Activated naive CD8-positive, alpha-beta T cell treated with anti-CD3 and anti-CD28 coated beads, Interleukin-2, amount 10 ng/mL, durations not matched to agents 7 days and 5 days (primary cell): ENCODE measurements at regions not wholly inside any gene's neighbourhood (a gene's known extent, or its start where the extent isn't known, plus 50 kb on each side); places are given as distances from the start of the nearest gene placed in this dataset.

Experiments
- ATAC-seq: fragments of 150-1000 bp; cut with Tn5 transposase; one replicate; pipeline ENCODE4 v1.10.0; 2021; ENCODE audit warnings: low read depth, moderate library complexity
- POLR2A ChIA-PET: fragments of 350-600 bp; sonication (Branson Sonifier 250); formaldehyde crosslinking; loops from one replicate; lab custom pipeline; 2021; ENCODE audit warnings: antibody characterized with exemption; lab: Charles Lee
- DNase-seq: peaks from one replicate; pipeline ENCODE4 v3.0.0; 2021
- H3K27ac Mint-ChIP-seq: one replicate; pipeline ENCODE4 v1.8.0; 2022; ENCODE audit warnings: mild to moderate bottlenecking, mixed read lengths
- H3K27me3 Mint-ChIP-seq: one replicate; pipeline ENCODE4 v1.8.0; 2022; ENCODE audit warnings: mild to moderate bottlenecking, moderate library complexity, mixed read lengths
- H3K36me3 Mint-ChIP-seq: one replicate; pipeline ENCODE4 v1.8.0; 2021; ENCODE audit warnings: mild to moderate bottlenecking, mixed read lengths
- H3K4me1 Mint-ChIP-seq: one replicate; pipeline ENCODE4 v1.8.0; 2021; ENCODE audit warnings: mixed read lengths
- H3K4me3 Mint-ChIP-seq: one replicate; pipeline ENCODE4 v1.8.0; 2022; ENCODE audit warnings: mild to moderate bottlenecking, moderate library complexity, mixed read lengths
- H3K9me3 Mint-ChIP-seq: one replicate; pipeline ENCODE4 v1.8.0; 2021; ENCODE audit warnings: mixed read lengths

DNA sequence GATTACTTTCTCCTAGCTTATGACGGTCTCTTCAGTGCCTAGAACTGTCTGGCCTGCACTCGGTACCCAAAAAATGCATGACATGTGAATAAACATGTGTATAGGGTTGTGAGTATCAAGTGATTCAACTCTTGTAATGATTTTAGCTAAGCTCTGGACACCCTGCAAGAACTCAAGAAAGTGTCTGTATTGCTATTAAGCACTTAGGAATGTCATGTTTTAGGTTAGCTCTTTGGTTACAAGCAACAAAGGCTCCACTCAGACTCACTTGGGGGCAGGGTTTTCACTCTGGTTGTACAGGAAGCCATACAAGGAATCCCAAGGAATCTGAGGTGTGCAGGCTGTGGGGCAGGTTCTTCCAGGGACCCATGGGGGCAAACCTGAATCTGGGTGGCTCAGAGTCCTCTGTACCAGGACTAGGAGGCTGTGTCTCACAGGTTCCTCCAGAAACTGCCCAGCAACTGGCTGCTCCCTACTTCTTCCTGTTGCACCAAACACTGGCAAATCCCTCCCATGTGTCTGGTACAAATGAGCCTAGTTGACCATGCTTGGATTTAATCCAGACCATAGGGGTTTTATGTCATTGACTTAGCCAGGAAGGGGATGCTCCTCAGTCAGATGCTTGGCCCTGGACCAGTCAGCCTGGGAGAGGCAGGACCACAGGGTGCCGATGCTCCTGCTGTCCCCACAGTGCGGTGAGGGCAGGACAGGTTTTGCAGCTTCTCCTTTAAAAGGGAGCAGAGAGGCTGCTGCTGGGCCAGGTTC, 77.9 kb upstream of the CDH4 start:
- no peak overlapping the region for H3K4me3 Mint-ChIP-seq
- H3K4me1 Mint-ChIP-seq: no peaks in the 10 kb centered on the region
- ATAC-seq: no peak
- H3K9me3 Mint-ChIP-seq: no peaks in the 10 kb centered on the region
- H3K36me3 Mint-ChIP-seq: no peaks in the 10 kb centered on the region
- no peak overlapping the region for H3K27ac Mint-ChIP-seq
- H3K27me3 Mint-ChIP-seq: no peaks in the 10 kb centered on the region
- POLR2A ChIA-PET: no interaction called here
- no peak for DNase-seq

DNA sequence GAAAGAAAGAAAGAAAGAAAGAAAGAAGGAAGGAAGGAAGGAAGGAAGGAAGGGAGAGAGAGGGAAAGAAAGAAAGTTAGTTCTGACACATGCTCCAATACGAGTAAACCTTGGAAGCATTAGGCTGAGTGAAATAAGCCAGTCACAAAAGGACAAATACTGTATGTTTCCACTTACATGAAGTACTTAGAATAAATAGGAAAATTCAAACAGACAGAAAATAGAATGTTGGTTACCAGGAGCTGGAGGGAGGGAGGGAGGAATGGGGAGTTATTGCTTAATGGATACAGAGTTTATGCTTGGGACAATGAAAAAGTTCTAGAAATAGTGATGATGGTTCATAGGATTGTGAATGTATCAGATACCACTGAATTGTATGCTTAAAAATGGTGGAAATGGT, 75.2 kb upstream of the CDH4 start:
- no peaks in the 10 kb centered on the region for H3K36me3 Mint-ChIP-seq
- DNase-seq: no peak
- H3K4me3 Mint-ChIP-seq: no peak overlapping the region
- no peak overlapping the region for H3K27ac Mint-ChIP-seq
- peaks cover 2% of the 10 kb centered on the region for H3K27me3 Mint-ChIP-seq
- no peaks in the 10 kb centered on the region for H3K4me1 Mint-ChIP-seq
- no peaks in the 10 kb centered on the region for H3K9me3 Mint-ChIP-seq
- POLR2A ChIA-PET: no interaction called here
- ATAC-seq: no peak

DNA sequence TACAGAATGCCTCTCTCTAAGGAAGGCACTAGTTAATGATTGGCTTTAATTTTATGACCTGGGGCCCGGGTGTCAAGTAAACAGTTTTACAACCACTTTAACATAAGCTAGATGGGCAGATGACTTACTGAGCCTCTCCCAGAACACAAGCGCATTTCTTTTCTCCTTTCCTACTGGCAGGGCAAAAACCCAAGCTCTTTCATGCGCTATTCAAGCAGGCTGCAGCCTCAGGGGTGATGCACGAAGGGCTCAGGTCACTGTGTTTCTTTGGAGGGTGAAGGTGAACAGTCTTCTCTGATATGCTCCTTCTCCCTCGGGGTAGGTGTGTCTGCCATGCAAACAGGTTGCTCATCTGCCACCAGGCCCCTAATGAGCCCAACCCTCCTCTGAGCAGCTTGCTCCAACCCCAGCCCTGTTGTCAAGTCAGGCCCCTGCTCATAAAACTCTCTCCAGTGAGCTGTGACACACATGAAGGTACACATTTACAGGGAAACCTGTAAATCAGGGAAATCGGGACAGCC, 73.5 kb upstream of the CDH4 start:
- Mint-ChIP-seq H3K27me3 (peaks cover 2% of the 10 kb centered on the region), H3K36me3 (no peaks in the 10 kb centered on the region)

DNA sequence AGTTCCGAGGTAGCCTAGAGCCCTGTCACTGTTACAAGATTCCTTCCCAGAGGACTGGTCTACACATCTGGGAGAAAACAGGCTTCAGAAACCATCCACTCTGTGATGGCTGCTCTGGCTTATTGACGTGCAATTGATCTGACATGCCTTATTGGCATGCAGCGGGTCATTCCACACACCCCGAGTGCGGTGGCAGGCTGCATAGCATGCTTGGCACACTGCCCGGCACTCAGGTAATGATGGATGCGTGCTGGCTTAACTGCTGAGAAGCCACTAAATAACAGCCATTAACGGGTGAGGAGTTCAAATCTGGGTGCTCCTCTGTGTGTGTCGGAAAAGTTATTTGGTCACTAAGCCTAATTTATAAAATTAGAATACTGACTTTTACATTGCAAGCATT, 67.9 kb upstream of the CDH4 start:
- H3K36me3 Mint-ChIP-seq: no peaks in the 10 kb centered on the region
- H3K27me3 Mint-ChIP-seq: peaks cover 8% of the 10 kb centered on the region
- H3K27ac Mint-ChIP-seq: no peak overlapping the region
- DNase-seq: no peak
- no peak overlapping the region for H3K4me3 Mint-ChIP-seq
- H3K9me3 Mint-ChIP-seq: no peaks in the 10 kb centered on the region
- POLR2A ChIA-PET: no interaction called here
- no peak for ATAC-seq
- H3K4me1 Mint-ChIP-seq: no peaks in the 10 kb centered on the region

More for the DNA sequence above, 73.5 kb upstream of the CDH4 start:
- POLR2A ChIA-PET: no interaction called here
- Mint-ChIP-seq H3K4me3 (no peak overlapping the region), H3K27ac (no peak overlapping the region), H3K9me3 (no peaks in the 10 kb centered on the region), H3K4me1 (no peaks in the 10 kb centered on the region)
- DNase-seq (no peak), ATAC-seq (no peak)

DNA sequence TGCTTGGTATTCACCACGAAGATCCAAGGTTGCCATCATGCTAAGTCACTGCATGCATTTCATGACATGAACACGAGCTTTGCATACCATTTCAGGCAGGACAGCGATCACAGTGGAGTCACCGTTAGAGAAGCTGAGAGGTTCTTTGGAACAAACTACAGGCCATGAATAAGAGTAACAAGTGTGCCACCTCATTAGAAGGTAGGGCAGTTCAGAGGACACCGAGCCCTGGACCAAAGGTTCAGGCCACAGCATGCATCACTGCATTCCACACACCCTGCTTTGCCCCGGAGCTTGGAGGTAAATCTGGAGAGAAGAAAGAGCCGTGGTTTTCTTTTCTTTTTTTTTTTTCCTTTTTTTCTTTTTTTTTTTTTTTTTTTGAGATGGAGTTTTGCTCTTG, 66.9 kb upstream of the CDH4 start:
- DNase-seq: no peak
- no peak overlapping the region for H3K4me3 Mint-ChIP-seq
- peaks cover 7% of the 10 kb centered on the region for H3K27me3 Mint-ChIP-seq
- H3K27ac Mint-ChIP-seq: no peak overlapping the region
- H3K9me3 Mint-ChIP-seq: no peaks in the 10 kb centered on the region
- H3K4me1 Mint-ChIP-seq: no peaks in the 10 kb centered on the region
- H3K36me3 Mint-ChIP-seq: no peaks in the 10 kb centered on the region
- no peak for ATAC-seq
- POLR2A ChIA-PET: no interaction called here

DNA sequence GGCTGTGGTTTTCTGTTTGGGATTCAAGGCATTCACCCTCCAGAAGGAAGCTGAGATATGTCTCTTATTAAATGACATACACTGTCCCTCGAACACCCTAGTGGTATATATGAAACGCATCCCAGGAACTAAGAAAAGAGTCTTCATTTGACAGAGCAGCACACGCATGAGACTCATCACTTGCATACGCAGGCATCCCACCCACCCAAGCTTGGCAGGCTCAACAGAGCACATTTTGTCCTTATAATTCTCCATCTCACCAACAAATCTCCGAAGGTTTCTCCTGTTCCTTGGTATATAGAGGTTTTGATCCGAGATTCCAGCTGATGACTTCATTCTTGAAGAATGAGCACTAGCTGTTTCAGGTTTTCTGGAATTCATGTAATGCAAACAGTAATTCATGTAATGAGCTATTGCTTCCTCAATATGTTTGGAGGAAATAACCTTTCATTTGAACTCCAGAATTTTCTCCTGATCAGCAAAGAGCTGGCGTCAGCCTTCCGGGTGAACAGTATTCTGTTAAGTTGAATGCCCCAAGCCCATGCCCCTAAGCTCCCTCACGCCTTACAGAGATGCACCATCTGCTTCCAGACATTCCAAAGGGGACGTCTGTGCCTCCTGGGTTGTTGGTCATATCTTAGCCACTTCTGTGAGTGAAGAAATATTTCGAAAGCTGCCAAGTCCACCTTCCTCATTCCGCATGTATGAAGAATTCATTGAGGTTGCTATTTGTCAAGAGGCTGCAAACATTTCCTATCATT, 66.0 kb upstream of the CDH4 start:
- POLR2A ChIA-PET: no interaction called here
- no peak for ATAC-seq

DNA sequence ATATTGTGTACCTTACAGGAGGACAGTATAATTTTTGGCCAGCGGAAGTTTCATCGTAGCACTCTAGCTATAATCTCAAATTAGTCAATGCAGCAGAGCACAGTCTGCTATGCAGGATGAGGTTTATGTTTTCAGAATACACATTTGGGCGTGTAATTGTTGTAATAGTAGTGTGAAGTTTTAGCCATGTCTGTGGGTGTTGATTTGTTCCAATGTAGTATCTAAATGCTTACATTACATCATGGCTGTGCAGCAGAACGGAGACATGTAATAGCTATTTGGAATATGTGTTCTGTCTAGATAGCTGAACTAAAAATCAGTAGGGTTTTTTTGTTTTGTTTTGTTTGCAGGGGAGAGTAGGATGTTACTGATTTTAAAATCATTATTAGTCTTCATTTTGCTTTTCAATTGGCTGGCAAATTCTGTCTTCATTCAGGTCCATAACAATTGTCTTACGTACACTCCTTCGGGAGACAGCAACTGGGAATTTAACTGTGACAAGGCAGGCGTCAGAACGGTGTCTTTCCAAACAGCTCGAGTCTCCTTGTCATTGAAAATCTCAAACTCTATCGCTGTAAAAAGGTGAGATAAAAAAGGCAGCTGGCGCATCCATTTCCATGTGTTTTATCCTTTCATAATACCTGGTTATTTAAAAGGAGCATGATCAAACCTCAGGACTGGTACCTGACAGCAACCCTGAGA, 65.1 kb upstream of the CDH4 start:
- DNase-seq: no peak
- peaks cover 8% of the 10 kb centered on the region for H3K27me3 Mint-ChIP-seq
- no peaks in the 10 kb centered on the region for H3K9me3 Mint-ChIP-seq
- POLR2A ChIA-PET: no interaction called here
- no peak for ATAC-seq
- H3K27ac Mint-ChIP-seq: no peak overlapping the region
- no peak overlapping the region for H3K4me3 Mint-ChIP-seq
- no peaks in the 10 kb centered on the region for H3K36me3 Mint-ChIP-seq
- H3K4me1 Mint-ChIP-seq: no peaks in the 10 kb centered on the region

More for the DNA sequence above, 66.0 kb upstream of the CDH4 start:
- H3K4me1 Mint-ChIP-seq: no peaks in the 10 kb centered on the region
- no peaks in the 10 kb centered on the region for H3K36me3 Mint-ChIP-seq
- H3K9me3 Mint-ChIP-seq: no peaks in the 10 kb centered on the region
- H3K27ac Mint-ChIP-seq: no peak overlapping the region
- no peak overlapping the region for H3K4me3 Mint-ChIP-seq
- no peak for DNase-seq
- peaks cover 8% of the 10 kb centered on the region for H3K27me3 Mint-ChIP-seq

DNA sequence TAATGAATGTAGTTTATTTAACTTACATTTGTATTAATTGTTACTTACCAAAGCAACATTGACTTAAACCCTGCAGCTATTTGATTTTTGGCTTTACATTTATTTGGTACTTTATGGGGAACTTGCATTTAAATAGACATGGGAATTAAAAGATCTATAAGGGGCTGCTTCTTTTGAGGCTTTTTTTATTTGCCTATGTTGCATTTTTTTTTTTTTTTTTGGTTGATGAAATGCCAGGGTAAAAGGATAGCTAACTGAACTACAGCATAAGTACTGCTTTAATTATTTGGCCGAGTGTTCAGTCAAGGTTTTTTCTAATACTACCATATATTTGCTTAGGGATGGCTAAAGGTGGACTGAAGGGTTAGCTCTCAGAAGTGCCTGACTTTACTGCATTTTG, 62.5 kb upstream of the CDH4 start:
- ATAC-seq (no peak), DNase-seq (no peak)
- Mint-ChIP-seq H3K27me3 (peaks cover 11% of the 10 kb centered on the region), H3K27ac (no peak overlapping the region), H3K36me3 (no peaks in the 10 kb centered on the region), H3K9me3 (no peaks in the 10 kb centered on the region), H3K4me3 (no peak overlapping the region), H3K4me1 (no peaks in the 10 kb centered on the region)
- POLR2A ChIA-PET: no interaction called here

DNA sequence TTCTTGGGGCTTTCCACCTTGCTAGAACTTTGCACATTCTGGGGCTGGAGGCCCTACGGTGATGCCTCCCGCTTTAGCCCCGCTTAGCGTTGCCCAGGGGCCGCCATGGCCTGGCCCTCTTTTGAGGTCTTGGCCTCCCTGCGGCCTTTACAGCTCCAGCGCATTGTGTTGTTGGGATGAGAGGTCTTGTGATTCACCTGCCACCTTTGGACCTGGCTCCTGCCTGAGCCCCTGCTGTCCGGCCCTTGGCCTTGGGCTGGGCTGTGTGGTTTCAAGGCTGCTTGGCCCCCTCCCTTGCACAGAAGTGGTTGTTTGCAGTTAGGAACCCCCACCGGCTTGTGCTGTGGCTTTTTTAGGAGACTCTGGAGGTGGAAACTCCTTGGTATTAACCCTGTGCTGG, 61.0 kb upstream of the CDH4 start:
- POLR2A ChIA-PET: no interaction called here
- no peaks in the 10 kb centered on the region for H3K9me3 Mint-ChIP-seq
- H3K4me1 Mint-ChIP-seq: no peaks in the 10 kb centered on the region
- no peak for DNase-seq
- no peak overlapping the region for H3K27ac Mint-ChIP-seq
- no peaks in the 10 kb centered on the region for H3K36me3 Mint-ChIP-seq
- peaks cover 8% of the 10 kb centered on the region for H3K27me3 Mint-ChIP-seq
- ATAC-seq: no peak
- H3K4me3 Mint-ChIP-seq: no peak overlapping the region

DNA sequence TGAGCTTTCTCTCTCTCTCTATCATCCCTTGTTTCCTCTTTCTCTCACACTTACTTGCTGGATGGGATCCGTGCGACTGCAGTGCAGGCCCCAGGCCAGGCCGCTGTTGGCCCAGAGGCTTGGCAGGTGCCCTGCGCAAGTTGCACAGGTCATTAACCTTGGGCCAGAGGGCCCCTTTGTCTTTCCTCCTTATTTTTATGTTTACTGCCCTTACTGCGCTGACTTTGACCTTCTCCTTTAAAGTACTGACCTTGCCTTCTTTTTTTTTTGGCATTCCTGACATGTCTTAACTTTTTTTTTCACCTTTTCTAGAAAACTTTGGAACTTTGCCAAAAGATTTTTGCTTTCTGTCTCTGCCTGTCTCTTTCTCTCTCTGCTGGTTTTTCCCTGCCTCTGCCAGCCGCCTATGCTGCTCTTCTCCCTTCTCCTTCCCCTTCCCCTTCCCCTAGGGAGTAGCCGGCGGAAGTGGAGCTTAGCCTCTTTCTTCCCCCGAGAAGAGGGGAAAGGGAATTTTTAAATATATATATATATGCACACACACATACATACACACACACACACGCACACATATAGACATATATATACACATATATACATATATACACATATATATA, 59.6 kb upstream of the CDH4 start:
- no peak for ATAC-seq
- no peaks in the 10 kb centered on the region for H3K9me3 Mint-ChIP-seq
- POLR2A ChIA-PET: no interaction called here
- H3K27me3 Mint-ChIP-seq: peaks cover 5% of the 10 kb centered on the region
- no peak overlapping the region for H3K4me3 Mint-ChIP-seq
- H3K27ac Mint-ChIP-seq: no peak overlapping the region
- H3K4me1 Mint-ChIP-seq: no peaks in the 10 kb centered on the region
- H3K36me3 Mint-ChIP-seq: no peaks in the 10 kb centered on the region
- DNase-seq: no peak

DNA sequence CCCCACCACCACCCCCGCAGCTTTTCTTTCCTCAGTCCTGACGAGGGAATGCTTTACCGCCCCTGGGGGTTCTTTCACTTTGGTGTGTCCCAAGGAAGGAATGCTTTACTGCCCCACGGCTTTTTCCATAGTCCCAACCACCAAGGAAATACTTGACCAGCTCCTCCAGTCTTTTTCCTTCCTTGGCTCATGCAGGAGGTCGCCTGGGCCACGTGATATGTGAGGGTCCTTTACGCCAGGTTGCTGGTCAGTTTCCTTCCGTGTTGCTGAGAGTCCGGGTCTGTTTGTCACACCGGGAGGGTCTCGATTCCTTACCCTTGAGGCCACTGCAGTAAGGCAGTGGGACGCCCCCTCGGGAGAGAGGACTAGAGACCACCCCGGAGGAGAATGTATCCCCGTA, 58.9 kb upstream of the CDH4 start:
- Mint-ChIP-seq H3K4me1 (no peaks in the 10 kb centered on the region), H3K4me3 (no peak overlapping the region), H3K27ac (no peak overlapping the region), H3K36me3 (no peaks in the 10 kb centered on the region), H3K9me3 (no peaks in the 10 kb centered on the region), H3K27me3 (peaks cover 5% of the 10 kb centered on the region)
- DNase-seq (no peak), ATAC-seq (no peak)
- POLR2A ChIA-PET: no interaction called here
